Osteoblast (primary cell): ENCODE measurements at regions not wholly inside any gene's neighbourhood (a gene's known extent, or its start where the extent isn't known, plus 50 kb on each side); places are given as distances from the start of the nearest gene placed in this dataset.

ENCODE experiments used
- DNase-seq: peaks from one replicate; pipeline ENCODE4 v3.0.0; 2011; ENCODE audit warnings: low spot score, mixed read lengths; ENCODE audit not compliant: insufficient read length; ENCODE audit errors: missing footprints
- H2AFZ ChIP-seq: 2 replicates; pipeline ENCODE4 v1.6.0; 2011; ENCODE audit warnings: mild to moderate bottlenecking, low read length
- H3K27ac ChIP-seq: 2 replicates; pipeline ENCODE4 v1.5.1; 2011; ENCODE audit warnings: mild to moderate bottlenecking, low read depth, low read length, moderate library complexity
- H3K27me3 ChIP-seq: 2 replicates; pipeline ENCODE4 v1.6.0; 2012; ENCODE audit warnings: mild to moderate bottlenecking, control low read depth, inconsistent platforms, low read length, moderate library complexity; ENCODE audit not compliant: insufficient read depth
- H3K36me3 ChIP-seq: 2 replicates; pipeline ENCODE4 v1.5.1; 2011; ENCODE audit warnings: mild to moderate bottlenecking, low read length, control low read depth, moderate library complexity; ENCODE audit not compliant: insufficient read depth
- H3K4me1 ChIP-seq: 2 replicates; pipeline ENCODE4 v1.5.1; 2011; ENCODE audit warnings: mild to moderate bottlenecking, low read length, control low read depth, moderate library complexity; ENCODE audit not compliant: insufficient read depth
- H3K4me2 ChIP-seq: 2 replicates; pipeline ENCODE4 v1.6.0; 2011; ENCODE audit warnings: mild to moderate bottlenecking, low read length; ENCODE audit not compliant: insufficient read depth
- H3K4me3 ChIP-seq: fragments of 200-600 bp; sonication (generic); 3 replicates; pipeline ENCODE4 v1.5.1; 2012; ENCODE audit warnings: mild to moderate bottlenecking, low read length, inconsistent platforms; ENCODE audit not compliant: insufficient read depth
- H3K79me2 ChIP-seq: 2 replicates; pipeline ENCODE4 v1.6.0; 2012; ENCODE audit warnings: mild to moderate bottlenecking, low read length, control low read depth, inconsistent platforms; ENCODE audit not compliant: insufficient read depth
- H3K9me3 ChIP-seq: 2 replicates; pipeline ENCODE4 v1.5.1; 2011; ENCODE audit warnings: low read depth, low read length, control low read depth
- H4K20me1 ChIP-seq: 2 replicates; pipeline ENCODE4 v1.6.0; 2012; ENCODE audit warnings: mild to moderate bottlenecking, low read length, control low read depth; ENCODE audit not compliant: insufficient read depth
- CTCF ChIP-seq: IDR thresholded peaks from 2 replicates; pipeline ENCODE4 v1.5.1; 2011; ENCODE audit warnings: mild to moderate bottlenecking, low read depth, low read length, moderate library complexity; ENCODE audit errors: extremely low read depth

- no peaks in the 10 kb centered on the region for H3K9me3 ChIP-seq
- H3K27me3 ChIP-seq, result peaks cover 28% of the 10 kb centered on the region
- DNase-seq, result no peak
- H3K4me1 ChIP-seq, result no peaks in the 10 kb centered on the region
- H3K79me2 ChIP-seq, result no peaks in the 10 kb centered on the region
- H2AFZ ChIP-seq, result no peak overlapping the region
- no peak for TF ChIP-seq CTCF
- no peaks in the 10 kb centered on the region for H3K36me3 ChIP-seq
- no peaks in the 10 kb centered on the region for H4K20me1 ChIP-seq
- H3K27ac ChIP-seq, result no peak overlapping the region
- H3K4me2 ChIP-seq, result no peak overlapping the region
- no peak overlapping the region for H3K4me3 ChIP-seq
Measured at GRCh38 chr10:47247148-47248059, 52.6 kb upstream of the GDF10 start.

- Histone ChIP-seq H3K27me3 (peaks cover 22% of the 10 kb centered on the region), H2AFZ (no peak overlapping the region), H3K9me3 (no peaks in the 10 kb centered on the region), H3K36me3 (no peaks in the 10 kb centered on the region), H3K27ac (no peak overlapping the region), H3K4me2 (no peak overlapping the region), H3K4me3 (no peak overlapping the region), H4K20me1 (no peaks in the 10 kb centered on the region), H3K79me2 (no peaks in the 10 kb centered on the region), H3K4me1 (peaks cover 3% of the 10 kb centered on the region)
- no peak for DNase-seq
- no peak for TF ChIP-seq CTCF
Measured at GRCh38 chr10:47248386-47249090, 51.5 kb upstream of the GDF10 start.

GRCh38 chr10:47249881-47250280 is 50.1 kb upstream of the GDF10 start:
- Histone ChIP-seq H3K4me2 (no peak overlapping the region), H2AFZ (no peak overlapping the region), H3K27ac (no peak overlapping the region), H3K79me2 (no peaks in the 10 kb centered on the region), H3K4me1 (peaks cover 14% of the 10 kb centered on the region), H3K4me3 (no peak overlapping the region), H3K36me3 (no peaks in the 10 kb centered on the region), H3K9me3 (no peaks in the 10 kb centered on the region), H4K20me1 (no peaks in the 10 kb centered on the region), H3K27me3 (peaks cover 22% of the 10 kb centered on the region)
- no peak for DNase-seq
- TF ChIP-seq CTCF, result no peak
